ENCODE measurements at regions not wholly inside any gene's neighbourhood (a gene's known extent, or its start where the extent isn't known, plus 50 kb on each side); places are given as distances from the start of the nearest gene placed in this dataset.

DNA sequence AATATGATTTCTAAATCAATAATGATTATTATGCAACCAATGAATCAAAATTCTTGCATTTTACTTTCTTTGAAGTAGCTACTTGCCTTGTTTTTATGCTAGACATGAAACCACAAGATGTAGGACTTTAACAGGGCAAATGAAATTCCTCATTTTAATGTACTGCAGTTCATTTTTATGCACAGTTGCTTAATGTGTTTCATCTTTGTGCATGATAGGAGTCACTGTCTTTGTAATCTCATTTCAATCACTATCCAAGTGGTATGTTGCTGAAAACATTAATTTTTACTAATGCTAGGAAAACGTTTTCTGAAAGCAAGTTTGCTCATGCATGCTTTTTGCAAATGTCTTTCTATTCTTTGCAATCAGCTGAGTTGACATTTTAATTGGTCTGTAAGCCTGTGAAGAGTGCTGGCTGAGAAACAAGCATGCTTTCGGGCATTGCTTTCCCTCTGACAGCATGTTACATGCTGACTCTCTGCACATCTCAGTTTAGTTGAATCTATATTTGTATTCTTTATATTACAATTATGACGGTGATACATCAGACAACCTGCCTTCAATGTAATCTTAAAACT lies 535.0 kb upstream of the CDH18 start:
- FAIRE-seq (no peak), DNase-seq (ENCODE audit: low spot score in 2 of 2) (no peak)

- no peak for DNase-seq (ENCODE audit: low spot score in 2 of 2)
- FAIRE-seq, result no peak
Measured at GRCh38 chr5:20515606-20516005, 527.6 kb upstream of the CDH18 start.

- DNase-seq (ENCODE audit: low spot score in 2 of 2) (no peak), FAIRE-seq (no peak)
Measured at GRCh38 chr5:20514145-20514544, 526.1 kb upstream of the CDH18 start.

DNA sequence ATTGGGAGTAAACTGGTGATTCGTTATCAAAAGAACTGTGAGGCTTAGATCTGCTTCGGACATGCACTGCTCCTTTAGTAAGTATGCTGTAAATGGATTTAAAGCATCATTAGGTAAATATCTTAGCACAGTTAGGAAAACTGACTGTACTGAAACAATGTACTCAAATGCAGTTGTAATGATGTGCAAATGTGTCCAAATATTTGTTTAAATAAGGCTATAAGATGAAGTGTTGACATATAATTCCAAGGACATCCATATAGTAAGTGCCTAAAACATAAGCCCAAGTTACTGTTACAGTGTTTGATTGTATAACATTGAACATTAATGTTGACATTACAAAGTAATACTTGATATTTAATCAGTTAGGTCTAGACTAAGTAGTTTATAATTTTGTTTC lies 512.5 kb upstream of the CDH18 start:
- FAIRE-seq (no peak), DNase-seq (ENCODE audit: low spot score in 2 of 2) (no peak)

DNA sequence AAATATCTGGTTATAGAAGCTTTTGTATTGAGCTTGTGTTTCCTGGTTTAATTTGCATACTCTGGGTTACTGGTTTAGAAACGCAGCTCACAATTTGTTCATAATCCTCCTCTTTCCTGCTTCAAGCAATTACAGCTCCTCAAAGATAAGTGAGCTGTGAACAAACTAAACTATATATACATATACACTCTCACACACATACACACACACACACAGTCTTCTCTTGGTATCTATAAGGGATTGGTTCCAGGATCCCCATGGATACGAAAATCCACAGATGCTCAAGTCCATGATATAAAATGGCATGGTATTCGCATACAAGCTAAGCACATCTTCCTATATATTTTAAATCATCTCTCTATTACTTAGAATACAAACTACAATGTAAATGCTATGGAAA lies 510.9 kb upstream of the CDH18 start:
- FAIRE-seq (no peak), DNase-seq (ENCODE audit: low spot score in 2 of 2) (no peak)

GRCh38 chr5:20498102-20498501 lies 510.1 kb upstream of the CDH18 start:
- no peak for FAIRE-seq

GRCh38 chr5:20497356-20497755 lies 509.4 kb upstream of the CDH18 start:
- FAIRE-seq, result no peak

More at GRCh38 chr5:20498102-20498501, 510.1 kb upstream of the CDH18 start:
- DNase-seq (ENCODE audit: low spot score in 2 of 2), result no peak

GRCh38 chr5:20494706-20495105 lies 506.7 kb upstream of the CDH18 start:
- DNase-seq (ENCODE audit: low spot score in 2 of 2), result no peak
- no peak for FAIRE-seq

More at GRCh38 chr5:20497356-20497755, 509.4 kb upstream of the CDH18 start:
- DNase-seq (ENCODE audit: low spot score in 2 of 2), result no peak

GRCh38 chr5:20486826-20487225 lies 498.8 kb upstream of the CDH18 start:
- DNase-seq (ENCODE audit: low spot score in 2 of 2), result no peak
- no peak for FAIRE-seq

- no peak for FAIRE-seq
- no peak for DNase-seq (ENCODE audit: low spot score in 2 of 2)
Measured at GRCh38 chr5:20476016-20476415, 488.0 kb upstream of the CDH18 start.

GRCh38 chr5:20470997-20471396 lies 483.0 kb upstream of the CDH18 start:
- FAIRE-seq, result no peak
- no peak for DNase-seq (ENCODE audit: low spot score in 2 of 2)

DNA sequence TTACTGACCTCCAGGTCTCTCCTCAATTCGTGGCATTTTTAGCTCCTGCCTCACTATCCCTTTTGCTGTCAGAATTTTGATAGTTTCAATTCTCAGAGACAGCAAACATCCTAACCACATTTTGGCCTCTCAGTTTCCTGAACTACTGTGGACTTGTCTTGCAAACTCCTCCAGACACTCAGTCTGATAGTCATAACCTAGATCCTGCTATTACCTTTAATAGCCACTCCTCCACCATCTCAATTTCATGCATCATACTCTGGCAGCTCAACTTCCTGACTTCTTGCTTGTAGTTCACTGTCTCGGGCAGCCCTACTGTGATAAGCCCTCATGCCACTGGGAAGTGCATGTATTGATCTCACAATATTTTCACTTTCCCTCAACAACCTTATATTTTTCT lies 481.8 kb upstream of the CDH18 start:
- DNase-seq (ENCODE audit: low spot score in 2 of 2), result no peak
- no peak for FAIRE-seq

DNA sequence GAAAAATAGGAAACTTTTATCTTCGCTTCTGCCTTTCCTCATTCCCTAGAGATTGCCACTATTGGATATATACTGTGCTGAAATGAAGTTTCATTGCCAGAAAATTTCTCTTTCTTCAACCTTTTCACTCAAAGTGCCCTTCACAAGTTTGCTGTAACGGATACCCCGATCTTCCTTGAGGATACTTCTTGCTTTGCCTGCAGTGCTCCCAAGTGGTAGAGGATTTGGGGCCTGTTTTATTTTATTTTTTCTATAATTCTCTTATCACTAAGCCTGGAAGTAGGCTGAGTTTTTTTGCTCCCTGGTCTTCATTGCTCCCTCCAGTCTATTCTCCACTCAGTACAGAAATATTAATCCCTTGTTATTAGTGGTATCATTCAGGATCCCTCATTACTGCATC lies 481.4 kb upstream of the CDH18 start:
- DNase-seq (ENCODE audit: low spot score in 2 of 2) (no peak), FAIRE-seq (no peak)

GRCh38 chr5:20466512-20466911 lies 478.5 kb upstream of the CDH18 start:
- FAIRE-seq, result no peak
- no peak for DNase-seq (ENCODE audit: low spot score in 2 of 2)

DNA sequence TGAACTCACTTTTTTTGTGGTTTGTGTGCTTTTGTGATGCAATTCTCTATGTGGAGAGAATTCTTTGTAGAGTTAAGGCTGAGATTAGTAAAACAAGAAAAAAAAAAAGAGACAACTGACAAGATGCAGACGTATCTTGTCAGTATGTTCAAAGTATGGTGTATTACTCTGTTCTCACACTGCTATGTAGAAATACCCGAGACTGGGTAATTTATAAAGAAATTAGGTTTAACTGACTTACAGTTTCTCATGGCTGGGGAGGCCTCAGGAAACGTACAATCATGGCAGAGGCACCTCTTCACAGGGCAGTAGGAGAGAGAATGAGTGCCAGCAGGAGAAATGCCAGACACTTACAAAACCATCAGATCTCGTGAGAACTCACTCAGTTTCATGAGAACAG lies 475.2 kb upstream of the CDH18 start:
- DNase-seq (ENCODE audit: low spot score in 2 of 2) (no peak), FAIRE-seq (no peak)

DNA sequence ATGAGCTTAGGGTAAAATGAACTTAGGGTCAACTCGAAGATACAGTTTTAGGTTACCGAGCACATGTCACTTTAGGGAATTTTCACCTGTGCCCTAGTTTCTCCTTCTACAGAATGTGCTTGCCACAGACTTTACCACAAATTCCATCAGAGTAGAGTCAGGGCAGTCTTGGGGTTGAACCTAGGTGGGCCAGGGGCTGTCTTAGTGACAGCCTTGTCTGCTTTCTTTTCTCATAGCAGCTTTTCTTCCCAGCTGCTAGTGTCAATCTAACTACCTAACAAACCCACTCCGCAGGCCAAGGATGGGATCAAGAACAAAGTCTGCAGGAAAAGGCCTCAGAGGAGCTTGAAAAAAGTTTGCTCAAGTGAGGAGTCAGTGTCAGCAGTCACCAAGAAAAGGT lies 458.1 kb upstream of the CDH18 start:
- DNase-seq (ENCODE audit: low spot score in 2 of 2), result no peak

DNA sequence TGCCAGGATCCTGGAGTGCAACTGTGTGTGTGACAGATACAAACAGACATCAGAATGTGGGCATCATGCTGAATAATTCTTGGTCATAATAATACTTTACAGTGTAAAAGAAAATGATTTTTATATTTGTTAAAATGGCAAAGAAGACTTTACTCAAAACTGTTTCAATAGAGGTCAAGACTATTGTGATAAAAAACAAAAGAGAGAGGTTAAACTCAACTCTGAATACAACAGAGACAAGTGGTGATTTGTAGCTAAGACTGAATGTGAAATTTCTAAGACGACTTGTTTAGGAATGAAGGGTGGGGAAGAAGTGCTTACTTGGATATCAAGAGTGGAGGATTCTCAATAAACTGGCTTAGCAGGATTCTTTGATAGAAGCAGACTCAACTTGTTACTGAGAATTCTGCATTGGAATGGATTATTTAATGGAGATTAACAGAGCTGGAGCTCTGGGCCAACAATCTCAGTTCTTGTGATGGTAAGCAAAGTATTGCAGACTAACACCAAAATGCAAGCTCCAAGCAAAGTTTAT lies 457.4 kb upstream of the CDH18 start:
- FAIRE-seq (no peak), DNase-seq (ENCODE audit: low spot score in 2 of 2) (no peak)

More for the DNA sequence above, 458.1 kb upstream of the CDH18 start:
- FAIRE-seq, result no peak

DNA sequence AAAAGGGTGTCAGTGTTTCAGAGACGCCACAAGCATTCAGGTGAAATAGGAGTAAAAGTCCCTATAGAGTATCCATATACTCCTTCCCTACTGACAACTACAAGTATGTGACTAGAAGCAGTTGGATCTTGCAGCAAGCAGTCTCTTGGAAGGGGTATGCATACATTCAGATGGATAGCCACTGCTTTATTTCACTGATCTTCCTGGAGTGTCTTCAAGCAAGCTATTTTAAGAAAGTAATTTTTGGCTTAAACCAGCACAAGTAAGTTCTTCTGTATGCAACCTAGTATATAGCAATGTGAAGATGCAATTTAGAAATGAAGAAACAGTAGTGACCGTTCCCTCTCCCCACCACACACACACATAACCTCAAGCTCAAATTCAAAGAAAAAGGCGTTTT lies 446.8 kb upstream of the CDH18 start:
- DNase-seq (ENCODE audit: low spot score in 2 of 2) (no peak), FAIRE-seq (no peak)

- DNase-seq (ENCODE audit: low spot score in 2 of 2) (no peak), FAIRE-seq (no peak)
Measured at GRCh38 chr5:20420991-20421595, 433.1 kb upstream of the CDH18 start.
